Uterus (tissue), 2 donors: ENCODE measurements at regions not wholly inside any gene's neighbourhood (a gene's known extent, or its start where the extent isn't known, plus 50 kb on each side); places are given as distances from the start of the nearest gene placed in this dataset.

Source experiments
- CTCF ChIP-seq, 4 experiments: fragments of 200-600 bp in 2 of 4; fragments of 450-650 bp in 2 of 4; sonication (generic) in 2 of 4; IDR thresholded peaks; one replicate each; pipeline ENCODE4 v1.5.1; 2016 to 2019; ENCODE audit warnings: antibody characterized with exemption in 4 of 4, mild to moderate bottlenecking in 2 of 4, moderate library complexity in 1 of 4
- POLR2A ChIP-seq, 2 donors: fragments of 450-650 bp; IDR thresholded peaks; one replicate each; pipeline ENCODE4 v1.6.1; 2016; ENCODE audit warnings: antibody characterized with exemption in 2 of 2, mild to moderate bottlenecking in 1 of 2, moderate library complexity in 1 of 2

- no peak for TF ChIP-seq CTCF (IDR thresholded peaks at IDR 0.05)
- TF ChIP-seq POLR2A (IDR thresholded peaks at IDR 0.05): no peak
These were observed 75.6 kb upstream of the USP25 start for GRCh38 chr21:15654171-15654570.
